Stimulated activated CD4-positive, alpha-beta T cell treated with anti-CD3 and anti-CD28 coated beads, Interleukin-1b, Interleukin-23, amount 100 ng/mL, for 4 hours (primary cell): ENCODE measurements at regions not wholly inside any gene's neighbourhood (a gene's known extent, or its start where the extent isn't known, plus 50 kb on each side); places are given as distances from the start of the nearest gene placed in this dataset.

Experiments used
- DNase-seq, 2 donors: peaks; one replicate each; pipeline ENCODE4 v3.0.0-alpha.2; 2020; ENCODE audit warnings: low read depth in 2 of 2

DNA sequence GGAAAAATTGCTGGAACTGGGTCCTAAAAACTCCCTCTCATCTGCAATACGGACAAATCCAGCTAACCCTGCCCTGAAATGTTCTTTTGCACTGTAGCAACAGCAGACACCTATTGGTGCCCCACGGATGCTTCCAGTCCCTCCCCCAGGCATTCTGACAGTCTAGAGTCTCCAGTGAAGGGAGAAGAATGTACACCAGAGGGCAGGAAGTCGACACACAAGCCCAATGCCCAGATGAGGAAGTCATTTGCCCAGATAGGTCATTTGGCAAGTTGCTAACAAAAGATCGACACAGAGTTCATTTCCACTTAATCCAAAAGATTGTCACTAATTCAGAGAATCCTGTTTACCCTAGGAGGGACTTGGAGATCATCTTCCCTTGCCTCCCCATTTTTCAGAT is 293.0 kb upstream of the PRDM1 start:
- DNase-seq, result no peak

DNA sequence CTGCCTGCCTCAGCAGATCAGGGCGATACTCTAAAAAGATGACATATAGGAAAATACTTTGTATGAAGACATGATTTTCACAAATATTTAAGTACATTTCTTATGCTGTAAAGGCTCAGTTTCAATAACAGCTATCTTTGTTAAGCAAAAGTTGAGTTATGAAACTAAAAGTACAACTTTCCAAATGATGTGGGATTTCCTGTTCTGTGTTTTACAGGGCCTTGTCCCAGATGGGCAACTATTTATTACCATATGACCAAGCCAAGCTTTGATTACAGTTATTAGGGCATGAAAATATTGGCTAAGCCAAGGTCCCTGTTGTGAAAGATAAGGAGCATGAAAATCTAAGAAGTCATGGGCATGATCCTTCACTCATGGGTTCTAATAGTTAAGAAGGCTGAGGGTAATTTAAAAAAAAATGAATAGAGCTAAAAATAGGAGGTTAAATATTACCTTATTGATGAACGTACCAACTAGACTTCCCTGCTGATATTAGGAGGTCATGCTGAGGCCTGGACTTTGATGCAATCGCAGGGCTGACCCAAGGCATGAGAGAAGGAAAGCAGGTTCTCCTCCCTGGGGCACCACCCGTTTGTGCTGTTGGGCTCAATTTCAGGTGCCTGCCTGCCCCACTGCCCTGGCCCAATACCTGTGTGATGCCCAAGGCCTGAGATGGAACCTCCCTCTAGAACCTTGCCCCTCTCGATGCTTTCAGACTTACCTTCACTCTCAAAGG is 294.4 kb upstream of the PRDM1 start:
- DNase-seq, result no peak

DNA sequence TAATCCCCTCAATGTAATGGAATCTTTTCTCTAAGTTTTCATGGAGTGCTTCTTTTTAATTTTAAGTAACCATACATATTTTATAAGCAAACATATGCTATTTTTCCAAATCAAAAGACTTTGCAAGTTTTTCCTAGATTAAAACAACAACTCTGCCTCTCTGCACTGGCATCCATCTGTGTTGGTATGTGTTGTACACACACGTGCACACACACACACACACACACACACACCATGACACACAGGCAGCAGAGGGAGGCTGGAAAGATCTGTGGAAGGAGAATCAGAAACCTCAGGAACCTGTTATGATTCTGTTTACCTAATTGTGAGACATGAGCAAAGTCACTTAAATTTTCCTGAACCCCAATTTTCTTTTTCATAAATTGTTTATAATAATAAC is 295.0 kb upstream of the PRDM1 start:
- no peak for DNase-seq

DNA sequence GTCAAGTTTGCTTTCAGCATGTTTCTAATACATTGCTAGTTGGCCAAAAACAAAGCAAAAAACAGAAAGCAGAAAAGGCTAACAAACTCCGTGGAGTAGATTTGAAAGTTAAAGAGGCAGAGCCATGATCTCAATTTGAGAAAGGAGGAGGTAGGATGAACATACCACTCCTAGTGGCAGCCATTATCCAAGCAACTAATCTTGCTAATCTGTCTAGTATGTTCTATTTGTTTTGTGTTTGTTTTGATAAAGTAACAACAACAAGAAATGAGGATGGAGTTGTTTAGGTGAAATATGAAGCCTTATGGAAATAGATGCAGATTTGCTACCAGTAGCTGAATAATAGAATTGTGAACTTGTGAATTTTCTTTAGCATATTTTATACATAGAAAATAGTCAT is 295.5 kb upstream of the PRDM1 start:
- no peak for DNase-seq

DNA sequence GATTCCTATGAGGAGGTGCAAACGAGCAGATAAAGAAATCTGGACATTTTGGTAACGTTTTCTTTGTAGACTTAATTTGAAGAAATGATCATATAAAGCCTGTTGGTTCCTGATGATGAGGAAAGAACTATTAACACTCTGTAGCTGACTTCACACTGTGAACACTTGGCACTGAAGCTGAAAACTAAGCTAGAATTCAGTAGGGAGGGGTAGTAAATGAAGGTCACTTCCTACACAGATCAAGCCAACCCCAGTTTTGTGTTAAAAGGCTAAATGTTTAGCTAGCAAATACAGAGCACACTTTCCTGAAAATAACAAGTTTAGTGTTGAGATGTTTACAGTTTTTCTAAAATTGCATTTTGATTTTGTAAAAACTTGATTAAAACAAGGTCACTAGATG is 296.2 kb upstream of the PRDM1 start:
- no peak for DNase-seq

DNA sequence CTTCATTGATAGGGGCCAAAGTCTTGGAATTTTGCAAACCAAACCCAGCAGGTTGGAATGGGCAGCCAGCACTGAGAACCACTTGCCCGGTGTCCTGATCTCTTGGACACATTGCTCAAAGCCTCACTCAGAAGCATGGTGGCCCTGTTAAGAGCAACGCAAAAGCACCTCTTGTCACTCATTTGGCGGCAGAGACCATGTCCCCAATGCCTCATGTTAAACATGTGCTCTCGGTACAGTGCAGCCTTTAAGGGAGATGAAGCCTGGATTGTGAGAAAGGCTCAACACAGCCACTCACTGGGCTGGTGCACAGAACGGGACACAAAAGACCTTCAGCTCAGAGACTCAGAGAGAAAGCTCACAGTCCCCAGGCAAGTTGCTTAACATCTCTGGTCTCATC is 298.4 kb upstream of the PRDM1 start:
- DNase-seq, result no peak

DNA sequence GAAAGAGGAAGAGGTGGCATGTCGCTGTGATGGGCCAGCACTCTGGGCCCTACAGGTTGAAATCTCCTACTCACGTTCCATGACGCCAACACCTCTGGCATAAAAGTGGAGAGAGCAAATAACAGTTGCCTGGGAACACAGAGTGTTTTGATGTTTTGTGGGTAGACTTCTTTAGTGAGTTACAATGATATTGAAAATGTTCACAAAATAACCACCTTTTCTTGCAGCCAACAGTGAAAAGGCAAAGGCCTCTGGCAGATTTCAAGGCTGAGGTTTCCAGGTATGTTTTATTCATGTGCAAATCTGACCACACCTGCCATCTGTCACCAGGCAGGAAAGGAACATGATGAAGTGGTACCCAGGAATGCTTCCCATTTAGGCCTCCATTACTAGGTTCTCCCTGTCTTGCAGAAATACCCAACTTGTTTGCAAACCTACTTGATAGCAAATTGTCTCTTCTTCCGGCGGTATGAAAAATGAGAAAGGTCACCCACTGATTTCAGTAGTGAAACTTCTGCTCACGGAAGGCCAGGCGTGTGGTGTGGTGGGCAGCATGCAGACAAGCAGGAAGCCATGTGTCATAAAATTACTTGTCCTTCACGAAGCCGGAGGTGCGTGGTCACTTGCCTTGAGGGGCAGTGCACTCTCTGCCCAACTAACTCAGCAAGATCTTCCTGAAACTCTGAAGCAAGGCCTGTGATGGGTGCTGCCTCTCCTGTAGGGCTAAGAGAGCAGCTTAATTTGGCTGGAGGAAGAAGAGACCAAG is 299.1 kb upstream of the PRDM1 start:
- DNase-seq, result no peak

DNA sequence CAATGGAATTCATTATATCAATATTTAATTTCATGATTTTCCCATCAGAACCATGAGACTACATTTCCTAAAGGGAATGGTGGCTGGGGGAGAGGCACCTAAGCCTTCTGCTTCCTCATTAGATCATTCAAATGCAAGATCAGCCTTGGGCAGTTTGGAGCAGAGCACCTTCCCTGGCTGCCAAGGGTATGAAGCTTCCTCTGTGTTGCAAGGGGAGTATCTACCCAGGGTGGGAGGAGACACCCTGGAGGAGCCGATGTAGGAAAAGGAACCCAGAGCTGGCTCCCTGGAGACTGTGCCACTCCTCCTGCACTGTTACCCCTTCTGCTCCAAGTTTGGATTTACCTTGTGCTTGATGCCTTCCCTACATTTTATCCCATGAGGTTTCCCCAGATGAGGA is 299.7 kb upstream of the PRDM1 start:
- no peak for DNase-seq

DNA sequence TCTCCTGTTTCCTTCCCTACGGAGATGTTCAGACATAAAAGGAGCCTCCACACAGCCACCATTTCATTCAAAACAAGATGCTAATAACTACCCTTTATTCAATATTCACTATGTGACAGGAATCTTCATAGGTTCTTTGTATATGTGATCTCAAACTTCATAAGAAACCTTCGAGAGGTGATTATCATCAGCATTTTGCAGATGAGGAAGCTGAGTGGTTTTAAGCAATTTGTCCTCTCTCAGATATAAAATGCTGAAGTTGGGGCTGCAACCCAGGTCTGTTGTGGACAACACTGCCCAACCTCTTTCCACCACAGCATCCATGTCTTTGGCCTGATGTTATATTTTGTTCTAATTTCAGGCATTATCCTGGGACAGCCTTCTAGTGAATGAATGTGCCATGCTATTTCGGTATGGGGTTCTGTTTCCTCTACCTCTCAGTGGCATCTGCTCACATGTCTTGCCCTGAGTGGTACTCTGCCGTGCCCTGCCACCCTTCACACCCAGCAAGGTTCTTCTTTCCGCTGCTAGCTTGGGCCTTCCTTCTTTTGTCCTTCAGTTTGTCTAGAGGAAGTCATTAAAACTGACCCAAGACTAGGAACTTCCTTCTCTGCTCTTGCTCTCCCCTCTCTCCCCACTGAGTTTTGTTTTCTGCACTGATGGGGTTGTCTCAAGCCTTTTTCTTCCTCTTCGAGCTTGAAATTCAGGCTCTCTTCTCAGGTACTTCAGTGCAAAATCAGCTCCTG is 300.9 kb upstream of the PRDM1 start:
- no peak for DNase-seq

DNA sequence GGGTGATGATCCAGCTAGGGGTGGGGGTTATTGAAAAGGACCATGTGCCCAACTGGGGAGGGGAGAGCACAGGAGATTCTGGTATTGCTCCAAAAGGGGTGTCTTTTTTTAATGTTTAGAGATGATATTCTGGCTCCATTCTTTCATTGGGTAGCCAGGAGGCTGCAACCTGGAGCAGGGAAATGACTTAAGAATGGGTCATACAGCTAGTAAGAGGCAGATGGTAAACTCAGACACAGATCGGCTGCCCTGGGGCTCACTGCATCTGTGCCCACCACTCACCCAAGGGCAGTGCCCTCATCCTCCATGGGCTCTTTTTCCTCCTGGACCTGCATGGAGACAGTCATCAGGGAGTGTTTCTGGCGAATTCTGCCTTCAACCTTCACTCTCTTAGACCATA is 302.0 kb upstream of the PRDM1 start:
- no peak for DNase-seq

DNA sequence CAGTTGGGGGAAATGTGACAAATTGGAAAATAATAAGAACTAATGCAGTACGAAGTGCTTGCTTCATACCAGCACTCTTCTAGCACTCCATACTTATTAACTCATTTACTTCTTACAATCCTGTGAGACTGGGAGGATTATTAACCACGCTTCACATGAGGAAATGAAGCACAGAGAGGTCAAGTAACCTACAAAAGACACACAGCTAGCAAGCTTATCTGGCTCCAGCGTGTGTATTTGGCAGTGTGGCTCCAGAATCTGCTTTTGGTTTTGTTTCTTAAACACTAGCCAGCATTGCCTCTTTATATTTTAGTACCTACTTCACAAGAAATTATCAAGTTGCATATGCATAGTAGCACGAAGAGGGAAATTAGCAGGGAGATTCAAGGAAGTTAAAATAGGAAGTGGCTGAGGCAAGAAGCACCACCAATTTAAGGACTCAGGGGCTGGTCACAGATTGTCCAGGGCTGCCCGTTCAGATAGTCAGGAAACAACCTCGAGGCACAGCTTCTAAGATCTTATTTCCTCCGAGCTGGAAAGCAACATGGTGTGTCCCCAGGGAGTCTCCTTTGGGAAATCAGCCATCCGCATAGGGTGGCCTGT is 302.7 kb upstream of the PRDM1 start:
- DNase-seq, result no peak

DNA sequence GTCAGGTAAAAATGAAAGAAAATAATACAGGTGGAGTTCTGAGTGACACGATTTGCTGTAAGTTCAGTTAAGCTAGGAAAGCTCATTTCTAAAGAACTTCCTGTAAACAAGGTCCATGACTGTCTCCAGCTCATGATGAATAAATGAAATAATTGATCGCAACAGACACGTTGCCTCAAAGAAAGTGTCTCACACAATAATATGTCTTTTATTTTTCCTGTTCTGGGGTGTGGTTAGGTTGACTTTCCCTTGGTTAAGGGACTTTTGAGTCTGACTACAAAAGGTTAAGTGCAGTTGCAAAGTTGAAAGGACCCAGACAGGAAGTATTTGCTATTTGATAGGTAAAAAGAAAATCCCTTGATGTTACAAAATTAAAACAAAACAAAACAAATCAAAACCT is 304.2 kb upstream of the PRDM1 start:
- no peak for DNase-seq

DNA sequence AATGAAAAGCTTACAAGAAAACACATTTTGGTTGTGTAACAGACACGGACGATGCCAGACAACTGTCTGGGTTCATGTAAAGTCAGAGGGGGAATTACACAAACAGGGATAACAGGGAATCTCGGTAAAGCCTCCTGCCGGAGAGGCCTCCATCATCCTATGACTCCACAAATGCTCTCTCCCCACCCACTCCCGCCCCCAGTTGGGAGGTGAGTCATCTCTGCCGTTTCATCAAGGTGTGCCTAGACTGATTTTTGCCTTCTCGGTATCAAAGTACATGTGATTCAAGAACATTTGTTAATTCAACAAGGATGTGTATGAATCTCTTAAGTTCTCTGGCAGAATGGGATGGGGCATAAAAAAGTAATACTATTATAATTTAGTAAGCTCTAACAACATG is 304.9 kb upstream of the PRDM1 start:
- peak; percentile 57 to 66 for DNase-seq

DNA sequence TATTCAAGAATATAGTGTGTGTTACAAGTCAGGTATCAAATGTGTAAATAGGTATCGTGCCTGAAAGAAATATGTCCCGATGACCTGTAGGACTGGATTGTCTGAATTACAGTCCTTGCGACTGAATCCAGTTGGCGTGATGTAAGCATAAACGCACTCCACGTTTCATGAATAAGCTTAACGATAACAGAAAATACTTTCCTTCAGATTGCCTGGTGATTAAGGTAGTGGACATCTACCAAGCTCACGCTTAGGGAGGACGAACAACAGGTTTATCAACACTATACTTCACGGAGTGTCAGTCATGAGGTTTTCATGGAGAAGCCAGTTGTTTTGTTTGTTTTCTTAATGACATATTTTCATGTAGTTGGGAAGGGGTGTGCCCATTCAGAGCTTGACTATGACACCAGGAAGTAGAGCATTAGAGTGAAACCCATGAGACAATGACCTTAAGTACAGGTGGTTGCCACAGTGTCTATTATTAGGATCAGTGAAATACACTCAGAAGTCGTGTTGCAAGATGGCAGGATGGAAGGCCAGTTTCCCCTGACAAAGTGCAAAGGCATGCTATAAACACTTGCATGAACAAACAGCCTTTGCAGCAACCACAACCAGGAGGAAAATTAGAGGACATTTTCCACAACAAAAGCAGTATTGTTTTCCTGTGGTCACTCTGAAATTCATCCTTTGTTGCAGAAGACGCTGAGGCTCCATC is 305.8 kb upstream of the PRDM1 start:
- no peak for DNase-seq

DNA sequence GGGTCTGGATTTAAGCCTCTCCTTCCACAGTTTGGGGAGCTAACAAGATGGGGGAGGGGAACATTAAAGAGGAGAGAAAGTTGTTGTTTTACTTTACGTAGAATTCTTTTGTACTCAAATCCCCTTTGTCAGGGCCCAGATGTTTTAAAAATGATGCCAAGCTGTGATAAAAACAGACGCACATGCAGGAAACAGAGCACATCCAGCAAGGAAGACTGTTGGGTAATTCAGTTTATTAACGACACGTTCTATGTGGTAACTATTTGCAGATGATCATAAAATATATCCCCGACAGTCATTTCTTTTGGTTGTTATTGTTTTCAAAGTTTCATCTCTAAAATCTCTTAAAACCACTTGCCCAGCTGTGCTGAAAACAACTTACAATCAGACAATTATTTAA is 307.0 kb upstream of the PRDM1 start:
- no peak for DNase-seq

DNA sequence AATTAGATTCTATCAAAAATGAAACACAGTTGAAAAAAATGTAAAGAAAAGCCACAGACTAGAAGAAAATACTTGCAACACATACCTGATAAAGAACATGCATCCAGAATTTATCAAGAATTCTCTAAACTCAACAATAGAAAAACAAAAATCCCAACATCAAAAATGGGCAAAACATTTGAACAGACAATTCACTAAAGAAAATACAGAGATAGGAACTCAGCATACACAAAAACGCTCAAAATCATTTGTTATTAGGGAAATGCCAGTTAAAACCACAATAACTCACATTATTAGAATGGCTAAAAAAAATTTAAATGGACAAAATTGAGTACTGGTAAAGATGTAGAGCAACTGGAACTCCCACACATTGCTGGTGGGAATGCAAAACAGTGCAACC is 311.0 kb upstream of the PRDM1 start:
- DNase-seq, result no peak

DNA sequence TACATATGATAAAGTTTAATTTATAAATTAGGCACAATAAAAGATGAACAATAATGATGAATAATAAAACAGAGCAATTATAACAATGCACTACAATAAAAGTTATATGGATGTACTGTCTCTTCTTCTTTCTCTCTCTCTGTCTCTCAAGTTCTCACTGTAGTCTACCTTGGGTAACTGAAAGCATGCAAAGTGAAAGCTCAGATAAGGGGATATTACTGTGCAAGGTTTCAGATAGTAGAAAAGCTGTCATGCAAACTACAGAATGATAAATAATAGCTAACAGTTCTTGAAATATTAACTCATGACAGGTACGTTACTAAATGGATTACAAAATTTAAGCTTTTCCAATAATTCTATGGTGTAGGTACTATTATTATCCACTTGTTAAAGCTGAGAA is 311.9 kb upstream of the PRDM1 start:
- DNase-seq, result no peak

DNA sequence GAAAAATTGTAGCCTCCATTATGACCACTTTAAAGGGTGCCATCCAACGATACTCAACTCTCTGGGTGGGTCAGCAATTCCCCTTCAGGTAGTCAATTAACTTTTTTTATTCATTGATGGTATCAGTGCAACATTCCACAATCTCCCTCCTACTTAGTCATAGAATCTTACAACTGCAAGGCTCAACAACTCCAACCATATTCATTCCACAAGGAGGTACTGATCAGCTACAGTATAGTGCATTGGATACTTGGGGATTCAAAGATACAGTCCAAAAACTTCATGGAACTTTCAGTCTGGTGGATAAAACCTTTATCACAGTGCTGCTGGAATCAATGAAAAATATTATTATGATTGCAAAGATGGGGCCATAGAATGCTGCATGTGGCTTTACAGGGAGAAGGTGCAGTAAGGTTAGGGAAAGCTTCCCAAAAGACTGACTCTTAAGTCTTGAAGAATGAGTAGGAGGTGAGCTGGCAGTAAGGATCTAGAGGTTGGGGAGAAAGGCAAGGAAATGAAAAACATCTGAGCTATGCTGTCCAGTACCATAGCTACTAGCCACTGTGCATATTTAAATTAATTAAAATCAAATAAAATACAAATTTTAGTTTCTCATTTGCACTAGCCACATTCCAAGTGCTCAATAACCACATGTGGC is 314.7 kb upstream of the PRDM1 start:
- no peak for DNase-seq

DNA sequence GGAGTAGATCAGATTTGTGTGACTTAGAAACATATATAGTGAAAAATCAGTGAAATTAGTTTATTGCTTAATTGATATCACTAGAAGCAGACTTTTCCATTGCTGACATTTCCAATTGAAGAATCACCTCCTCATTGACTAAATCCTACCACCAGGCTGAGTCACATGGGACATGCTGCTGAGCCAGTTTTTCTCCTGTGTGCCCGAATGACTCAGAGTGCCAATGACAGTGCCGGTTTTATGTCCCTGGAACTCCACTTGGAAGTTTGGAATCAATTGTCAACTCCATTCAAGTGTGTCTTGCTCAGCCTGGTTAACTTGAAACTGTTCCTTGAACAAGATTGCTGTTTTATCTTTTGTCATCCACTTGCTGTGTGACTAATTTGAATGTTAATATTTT is 316.1 kb upstream of the PRDM1 start:
- no peak for DNase-seq

DNA sequence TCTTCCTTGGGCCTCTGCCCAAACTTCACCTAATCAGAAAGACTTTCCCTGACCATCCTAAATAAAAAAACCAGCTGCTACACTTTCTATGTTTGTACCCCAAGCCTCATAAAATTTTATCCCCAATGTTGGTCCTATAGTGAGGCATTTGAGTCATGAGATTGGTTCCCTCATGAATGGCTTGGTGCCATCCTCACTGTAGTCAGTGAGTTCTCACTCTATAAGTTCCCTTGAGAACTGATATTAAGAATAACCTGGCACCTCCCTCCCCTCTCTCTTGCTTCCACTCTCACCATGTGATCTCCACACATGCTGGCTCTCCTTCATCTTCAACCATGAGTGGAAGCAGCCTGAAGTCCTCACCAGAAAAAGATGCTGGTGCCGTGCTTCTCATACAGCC is 316.9 kb upstream of the PRDM1 start:
- DNase-seq, result no peak

DNA sequence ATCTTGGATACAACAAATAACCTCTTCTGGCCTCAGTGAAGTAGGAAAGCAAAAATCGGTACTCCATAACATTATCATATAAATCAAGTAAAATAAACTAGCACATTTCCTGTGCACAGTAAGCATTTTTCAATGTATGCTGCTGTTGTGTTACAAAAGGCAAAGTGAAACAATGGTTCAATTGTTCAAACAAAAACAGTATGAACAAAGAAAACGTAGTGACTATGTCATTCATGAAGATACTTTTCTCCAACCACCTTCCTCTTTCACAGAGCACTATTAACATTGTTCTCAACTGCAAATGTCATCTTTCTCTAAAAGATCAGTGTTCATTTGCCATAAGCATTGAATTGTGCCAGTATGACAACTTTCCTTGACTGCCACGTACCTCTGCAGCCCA is 318.6 kb upstream of the PRDM1 start:
- no peak for DNase-seq
